Nephron progenitor cell (in vitro differentiated cells): ENCODE measurements at regions not wholly inside any gene's neighbourhood (a gene's known extent, or its start where the extent isn't known, plus 50 kb on each side); places are given as distances from the start of the nearest gene placed in this dataset.

ENCODE experiments used
- DNase-seq: peaks from one replicate; pipeline ENCODE4 v3.0.0; 2021
- H3K27ac Mint-ChIP-seq: 2 replicates; pipeline ENCODE4 v1.8.0; 2021; ENCODE audit warnings: mild to moderate bottlenecking, moderate library complexity, mixed read lengths
- H3K27me3 Mint-ChIP-seq: 2 replicates; pipeline ENCODE4 v1.8.0; 2021; ENCODE audit warnings: mild to moderate bottlenecking, low read depth, mixed read lengths; ENCODE audit not compliant: poor library complexity
- H3K36me3 Mint-ChIP-seq: 2 replicates; pipeline ENCODE4 v1.8.0; 2021; ENCODE audit warnings: low read depth, mixed read lengths
- H3K4me1 Mint-ChIP-seq: 2 replicates; pipeline ENCODE4 v1.8.0; 2021; ENCODE audit warnings: mixed read lengths
- H3K4me3 Mint-ChIP-seq: 2 replicates; pipeline ENCODE4 v1.8.0; 2021; ENCODE audit warnings: mild to moderate bottlenecking, moderate library complexity, mixed read lengths
- H3K9me3 Mint-ChIP-seq: 2 replicates; pipeline ENCODE4 v1.8.0; 2021; ENCODE audit warnings: mild to moderate bottlenecking, moderate library complexity, mixed read lengths
- CTCF ChIP-seq: fragments of 200-600 bp; sonication (generic); IDR thresholded peaks from 2 replicates; pipeline ENCODE4 v1.5.0; 2021; ENCODE audit warnings: antibody characterized with exemption

DNA sequence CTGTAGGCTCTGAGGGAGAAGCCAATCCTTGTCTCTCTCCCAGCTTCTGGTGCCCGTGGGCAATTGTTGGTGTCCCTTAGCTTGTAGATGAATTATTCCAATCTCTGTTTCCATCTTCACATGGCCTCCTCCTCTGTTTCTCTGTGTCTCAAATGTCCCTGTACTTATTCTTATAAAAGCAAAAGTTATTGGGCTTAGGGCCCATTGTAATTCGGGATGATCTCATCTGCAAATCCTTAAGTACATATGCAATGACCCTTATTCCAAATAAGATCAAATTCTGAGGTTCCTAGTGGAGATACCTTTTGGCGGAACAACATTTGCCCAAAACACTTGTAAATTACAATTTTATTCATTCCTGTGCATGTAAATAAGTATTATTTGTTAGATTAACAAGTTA, 147.4 kb upstream of the EPHA3 start:
- no peak for DNase-seq
- Mint-ChIP-seq H3K4me3 (no peak overlapping the region), H3K9me3 (no peaks in the 10 kb centered on the region), H3K27me3 (peaks cover 5% of the 10 kb centered on the region), H3K36me3 (no peaks in the 10 kb centered on the region), H3K27ac (no peak overlapping the region), H3K4me1 (peaks cover 8% of the 10 kb centered on the region)
- no peak for TF ChIP-seq CTCF

- peaks cover 5% of the 10 kb centered on the region for H3K27me3 Mint-ChIP-seq
- no peaks in the 10 kb centered on the region for H3K4me1 Mint-ChIP-seq
- H3K4me3 Mint-ChIP-seq = no peak overlapping the region
- H3K27ac Mint-ChIP-seq = no peak overlapping the region
- TF ChIP-seq CTCF = no peak
- no peak for DNase-seq
- H3K9me3 Mint-ChIP-seq = no peaks in the 10 kb centered on the region
- H3K36me3 Mint-ChIP-seq = no peaks in the 10 kb centered on the region
Observed at GRCh38 chr3:88963003-88963402, 144.4 kb upstream of the EPHA3 start.

DNA sequence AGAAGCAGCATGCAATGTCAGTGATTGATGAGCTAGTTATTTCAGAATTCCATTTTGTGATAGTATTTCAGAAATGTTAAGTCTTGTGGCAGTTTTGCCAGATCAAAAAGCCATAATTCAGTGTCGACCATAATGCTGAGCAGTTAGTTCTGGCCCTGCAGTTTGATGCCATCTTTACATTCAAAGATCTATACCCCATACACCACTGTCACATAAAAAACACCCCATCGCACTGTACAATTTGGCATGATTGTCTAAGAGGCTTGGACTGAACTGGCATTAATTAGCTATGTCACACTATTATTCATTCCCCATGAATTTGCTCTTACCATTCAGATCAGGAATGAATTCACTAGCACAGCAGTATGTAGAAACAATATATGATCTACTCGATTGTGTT, 127.7 kb upstream of the EPHA3 start:
- peaks cover 3% of the 10 kb centered on the region for H3K27me3 Mint-ChIP-seq
- no peak overlapping the region for H3K27ac Mint-ChIP-seq
- H3K36me3 Mint-ChIP-seq = no peaks in the 10 kb centered on the region
- peaks cover 1% of the 10 kb centered on the region for H3K9me3 Mint-ChIP-seq
- H3K4me3 Mint-ChIP-seq = no peak overlapping the region
- no peaks in the 10 kb centered on the region for H3K4me1 Mint-ChIP-seq
- no peak for DNase-seq
- TF ChIP-seq CTCF = no peak

- H3K27me3 Mint-ChIP-seq = peaks cover 3% of the 10 kb centered on the region
- TF ChIP-seq CTCF = no peak
- DNase-seq = no peak
- no peak overlapping the region for H3K4me3 Mint-ChIP-seq
- H3K36me3 Mint-ChIP-seq = no peaks in the 10 kb centered on the region
- H3K4me1 Mint-ChIP-seq = no peaks in the 10 kb centered on the region
- H3K9me3 Mint-ChIP-seq = no peaks in the 10 kb centered on the region
- H3K27ac Mint-ChIP-seq = no peak overlapping the region
Observed at GRCh38 chr3:88983458-88983857, 124.0 kb upstream of the EPHA3 start.

DNA sequence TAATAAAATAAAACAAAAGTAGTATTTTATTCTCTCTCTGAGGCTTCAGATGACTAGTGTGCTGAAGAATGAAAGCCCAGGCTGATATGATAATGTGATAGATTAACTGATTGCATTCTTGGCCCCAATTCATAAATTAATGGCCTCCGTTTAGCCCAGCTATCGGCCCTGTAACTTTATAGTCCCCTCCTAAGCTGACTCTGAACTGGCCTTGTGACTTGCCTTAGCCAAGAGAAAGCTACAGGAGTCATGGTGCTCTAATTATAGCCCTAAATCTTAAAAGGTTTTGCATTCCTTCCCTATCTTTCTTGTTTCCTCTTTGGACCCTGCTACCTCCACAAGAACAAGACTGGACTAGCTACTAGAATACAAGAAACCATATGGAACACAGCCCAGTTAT, 123.2 kb upstream of the EPHA3 start:
- no peak overlapping the region for H3K27ac Mint-ChIP-seq
- no peak for TF ChIP-seq CTCF
- no peaks in the 10 kb centered on the region for H3K4me1 Mint-ChIP-seq
- no peaks in the 10 kb centered on the region for H3K9me3 Mint-ChIP-seq
- no peaks in the 10 kb centered on the region for H3K36me3 Mint-ChIP-seq
- no peak overlapping the region for H3K4me3 Mint-ChIP-seq
- no peaks in the 10 kb centered on the region for H3K27me3 Mint-ChIP-seq
- no peak for DNase-seq

- no peaks in the 10 kb centered on the region for H3K4me1 Mint-ChIP-seq
- no peaks in the 10 kb centered on the region for H3K36me3 Mint-ChIP-seq
- no peak for DNase-seq
- no peak overlapping the region for H3K4me3 Mint-ChIP-seq
- TF ChIP-seq CTCF = no peak
- no peaks in the 10 kb centered on the region for H3K9me3 Mint-ChIP-seq
- no peak overlapping the region for H3K27ac Mint-ChIP-seq
- no peaks in the 10 kb centered on the region for H3K27me3 Mint-ChIP-seq
Observed at GRCh38 chr3:88984832-88985231, 122.6 kb upstream of the EPHA3 start.
